Karpas-422 (cell line): ENCODE measurements at regions not wholly inside any gene's neighbourhood (a gene's known extent, or its start where the extent isn't known, plus 50 kb on each side); places are given as distances from the start of the nearest gene placed in this dataset.

Experiments used
- DNase-seq: peaks from one replicate; pipeline ENCODE4 v3.0.0-alpha.2; 2015
- H2AFZ ChIP-seq: fragments of 200-600 bp; sonication (generic); 2 replicates; pipeline ENCODE4 v1.6.1; 2014; ENCODE audit warnings: antibody characterized with exemption, low read length, mixed read lengths
- H3K27ac ChIP-seq: fragments of 200-600 bp; sonication (generic); 2 replicates; pipeline ENCODE4 v1.5.1; 2014; ENCODE audit warnings: mild to moderate bottlenecking, low read length, moderate library complexity
- H3K27me3 ChIP-seq: fragments of 200-600 bp; sonication (generic); 2 replicates; pipeline ENCODE4 v1.6.1; 2014; ENCODE audit warnings: low read length, mixed read lengths
- H3K36me3 ChIP-seq: fragments of 200-600 bp; sonication (generic); 2 replicates; pipeline ENCODE4 v1.6.1; 2014; ENCODE audit warnings: low read length, mixed read lengths; ENCODE audit not compliant: insufficient read depth
- H3K4me1 ChIP-seq: fragments of 200-600 bp; sonication (generic); 2 replicates; pipeline ENCODE4 v1.6.1; 2014; ENCODE audit warnings: mild to moderate bottlenecking, low read length, mixed read lengths
- H3K4me2 ChIP-seq: fragments of 200-600 bp; sonication (generic); 2 replicates; pipeline ENCODE4 v1.6.1; 2014; ENCODE audit warnings: low read length, low read depth, mild to moderate bottlenecking; ENCODE audit not compliant: poor library complexity, severe bottlenecking
- H3K4me3 ChIP-seq: fragments of 200-600 bp; sonication (generic); 2 replicates; pipeline ENCODE4 v1.5.1; 2014; ENCODE audit warnings: mild to moderate bottlenecking, antibody characterized with exemption, low read length, mixed read lengths
- H3K79me2 ChIP-seq: fragments of 200-600 bp; sonication (generic); 2 replicates; pipeline ENCODE4 v1.6.1; 2014; ENCODE audit warnings: mild to moderate bottlenecking, low read length, mixed read lengths
- H3K9ac ChIP-seq: fragments of 200-600 bp; sonication (generic); 2 replicates; pipeline ENCODE4 v1.6.0; 2014; ENCODE audit warnings: low read length
- H3K9me2 ChIP-seq: fragments of 200-600 bp; sonication (generic), shearing (Covaris generic); replicated peaks from 2 replicates; pipeline ENCODE4 v1.6.0; 2014; ENCODE audit warnings: mild to moderate bottlenecking, low read length, moderate library complexity; ENCODE audit not compliant: insufficient read depth
- H3K9me3 ChIP-seq: fragments of 300-700, 200-600 bp; sonication (generic); 2 replicates; pipeline ENCODE4 v1.6.1; 2014; ENCODE audit warnings: low read length, mixed read lengths
- H4K20me1 ChIP-seq: fragments of 200-600 bp; sonication (generic); 2 replicates; pipeline ENCODE4 v1.6.1; 2014; ENCODE audit warnings: mild to moderate bottlenecking, antibody characterized with exemption, low read length, low read depth; ENCODE audit not compliant: insufficient read depth

GRCh38 chr3:35519936-35520335, 119.4 kb upstream of the ARPP21 start:
- H3K36me3 ChIP-seq = no peaks in the 10 kb centered on the region
- no peak overlapping the region for H2AFZ ChIP-seq
- H3K4me2 ChIP-seq = no peak overlapping the region
- no peaks in the 10 kb centered on the region for H3K9me2 ChIP-seq
- H3K79me2 ChIP-seq = no peaks in the 10 kb centered on the region
- H3K27me3 ChIP-seq = no peaks in the 10 kb centered on the region
- no peak overlapping the region for H3K9ac ChIP-seq
- no peaks in the 10 kb centered on the region for H4K20me1 ChIP-seq
- no peak overlapping the region for H3K4me3 ChIP-seq
- no peak for DNase-seq
- no peaks in the 10 kb centered on the region for H3K4me1 ChIP-seq
- no peak overlapping the region for H3K27ac ChIP-seq
- H3K9me3 ChIP-seq = no peaks in the 10 kb centered on the region

DNA sequence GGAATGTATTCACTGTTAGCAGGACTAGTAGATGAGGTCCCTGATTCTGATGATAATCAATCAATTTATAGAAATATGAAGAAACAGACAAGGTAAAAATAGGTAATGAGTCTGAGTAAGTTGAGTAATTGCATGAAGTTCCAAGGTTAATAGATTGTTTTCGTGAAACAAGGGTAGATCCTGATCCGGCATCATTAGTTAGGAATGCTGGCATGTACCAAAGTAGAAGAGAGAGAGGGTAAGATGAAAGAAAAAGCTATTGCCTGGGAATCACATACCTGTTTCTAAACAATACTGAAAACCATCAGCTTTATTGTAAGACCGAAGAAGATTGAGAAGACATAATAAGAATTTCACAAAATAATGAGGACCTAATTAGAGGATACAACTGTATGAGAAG, 118.1 kb upstream of the ARPP21 start:
- no peaks in the 10 kb centered on the region for H3K9me3 ChIP-seq
- no peaks in the 10 kb centered on the region for H3K79me2 ChIP-seq
- H2AFZ ChIP-seq = no peak overlapping the region
- H3K4me2 ChIP-seq = no peak overlapping the region
- H3K4me1 ChIP-seq = no peaks in the 10 kb centered on the region
- no peak for DNase-seq
- no peak overlapping the region for H3K27ac ChIP-seq
- no peak overlapping the region for H3K9ac ChIP-seq
- no peaks in the 10 kb centered on the region for H3K36me3 ChIP-seq
- no peaks in the 10 kb centered on the region for H3K9me2 ChIP-seq
- H3K27me3 ChIP-seq = no peaks in the 10 kb centered on the region
- no peak overlapping the region for H3K4me3 ChIP-seq
- H4K20me1 ChIP-seq = no peaks in the 10 kb centered on the region

GRCh38 chr3:35522450-35522849, 116.9 kb upstream of the ARPP21 start:
- no peak for DNase-seq
- Histone ChIP-seq H3K27me3 (no peaks in the 10 kb centered on the region), H2AFZ (no peak overlapping the region), H3K4me2 (no peak overlapping the region), H3K36me3 (no peaks in the 10 kb centered on the region), H3K4me1 (no peaks in the 10 kb centered on the region), H3K9me3 (no peaks in the 10 kb centered on the region), H3K9ac (no peak overlapping the region), H3K9me2 (no peaks in the 10 kb centered on the region), H4K20me1 (no peaks in the 10 kb centered on the region), H3K79me2 (no peaks in the 10 kb centered on the region), H3K27ac (no peak overlapping the region), H3K4me3 (no peak overlapping the region)

DNA sequence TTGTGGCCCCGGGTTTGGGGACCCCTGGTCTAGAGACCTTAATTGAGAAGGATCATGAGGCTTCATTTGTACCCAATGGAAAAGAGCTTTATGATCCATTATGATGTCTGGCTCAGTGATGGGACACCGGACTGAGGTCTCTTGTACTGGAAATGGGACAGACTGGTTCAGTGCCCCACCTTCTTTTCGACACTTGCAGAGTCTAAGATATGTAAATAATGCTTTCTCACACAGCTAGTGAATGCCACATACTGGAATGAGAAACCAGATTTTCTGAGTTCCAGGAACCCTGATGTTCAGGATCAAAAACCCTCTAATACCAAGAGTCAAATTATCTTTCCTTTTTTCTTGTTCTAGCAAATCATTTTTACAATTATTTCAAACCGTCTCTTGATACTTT, 116.3 kb upstream of the ARPP21 start:
- Histone ChIP-seq H3K79me2 (no peaks in the 10 kb centered on the region), H4K20me1 (no peaks in the 10 kb centered on the region), H3K9me3 (no peaks in the 10 kb centered on the region), H2AFZ (no peak overlapping the region), H3K27ac (no peak overlapping the region), H3K9me2 (no peaks in the 10 kb centered on the region), H3K4me3 (no peak overlapping the region), H3K36me3 (no peaks in the 10 kb centered on the region), H3K27me3 (no peaks in the 10 kb centered on the region), H3K9ac (no peak overlapping the region), H3K4me1 (no peaks in the 10 kb centered on the region), H3K4me2 (no peak overlapping the region)
- no peak for DNase-seq

DNA sequence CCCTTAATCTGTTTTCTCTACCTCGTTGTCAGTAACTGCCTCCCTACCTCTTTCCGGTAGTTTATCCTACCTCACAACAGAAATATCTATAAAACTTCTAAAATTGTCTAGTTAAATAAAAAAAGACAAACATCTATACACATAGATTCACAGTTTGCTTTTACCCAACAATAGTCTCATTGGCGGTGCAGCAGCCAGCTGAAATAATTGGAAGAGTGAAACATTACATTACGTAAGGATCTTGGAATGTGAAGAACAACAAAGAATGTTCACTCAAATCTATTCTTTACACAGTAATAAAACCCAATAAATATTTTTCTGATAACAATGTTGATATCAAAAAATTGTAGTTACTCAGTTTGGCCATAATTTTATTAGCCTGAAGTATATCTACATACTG, 115.5 kb upstream of the ARPP21 start:
- H2AFZ ChIP-seq = no peak overlapping the region

DNA sequence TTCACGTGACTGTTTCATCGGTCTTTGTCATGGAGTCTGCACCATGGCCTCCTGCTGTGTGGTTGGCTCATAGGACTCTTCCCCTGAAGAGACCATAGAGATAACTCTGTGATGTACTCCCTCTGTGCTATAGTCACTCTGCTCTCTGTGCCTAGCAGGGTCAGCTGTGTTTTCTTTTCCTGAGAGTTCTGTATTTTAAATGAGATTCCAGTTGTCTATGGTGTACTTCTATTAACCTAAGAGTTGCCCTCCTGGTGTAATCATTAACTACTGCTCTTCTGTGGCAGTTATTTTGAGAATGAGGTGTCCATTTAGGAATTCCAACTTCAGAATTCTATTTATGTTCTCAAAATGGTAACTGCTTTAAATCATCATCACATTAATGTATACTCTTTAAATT, 114.5 kb upstream of the ARPP21 start:
- Histone ChIP-seq H3K27me3 (no peaks in the 10 kb centered on the region), H3K4me2 (no peak overlapping the region), H3K27ac (no peak overlapping the region), H3K9me2 (no peaks in the 10 kb centered on the region), H3K79me2 (no peaks in the 10 kb centered on the region), H2AFZ (no peak overlapping the region), H3K36me3 (no peaks in the 10 kb centered on the region), H3K9ac (no peak overlapping the region), H3K4me3 (no peak overlapping the region), H3K9me3 (no peaks in the 10 kb centered on the region), H3K4me1 (no peaks in the 10 kb centered on the region), H4K20me1 (no peaks in the 10 kb centered on the region)
- DNase-seq = no peak

More for the DNA sequence above, 115.5 kb upstream of the ARPP21 start:
- H3K27me3 ChIP-seq = no peaks in the 10 kb centered on the region
- no peaks in the 10 kb centered on the region for H3K36me3 ChIP-seq
- no peaks in the 10 kb centered on the region for H3K4me1 ChIP-seq
- H3K4me3 ChIP-seq = no peak overlapping the region
- no peak overlapping the region for H3K9ac ChIP-seq
- H3K79me2 ChIP-seq = no peaks in the 10 kb centered on the region
- H4K20me1 ChIP-seq = no peaks in the 10 kb centered on the region
- no peaks in the 10 kb centered on the region for H3K9me2 ChIP-seq
- H3K27ac ChIP-seq = no peak overlapping the region
- DNase-seq = no peak
- no peak overlapping the region for H3K4me2 ChIP-seq
- H3K9me3 ChIP-seq = no peaks in the 10 kb centered on the region

GRCh38 chr3:35528728-35529127, 110.6 kb upstream of the ARPP21 start:
- Histone ChIP-seq H2AFZ (no peak overlapping the region), H3K9ac (no peak overlapping the region), H3K27ac (no peak overlapping the region), H3K9me2 (no peaks in the 10 kb centered on the region), H3K27me3 (no peaks in the 10 kb centered on the region), H3K4me3 (no peak overlapping the region), H3K4me1 (no peaks in the 10 kb centered on the region), H3K79me2 (no peaks in the 10 kb centered on the region), H3K4me2 (no peak overlapping the region), H3K36me3 (no peaks in the 10 kb centered on the region), H3K9me3 (no peaks in the 10 kb centered on the region), H4K20me1 (no peaks in the 10 kb centered on the region)
- DNase-seq = no peak

- Histone ChIP-seq H3K27ac (no peak overlapping the region), H2AFZ (no peak overlapping the region), H3K4me2 (no peak overlapping the region)
Measured at GRCh38 chr3:35529337-35529736, 110.0 kb upstream of the ARPP21 start.

GRCh38 chr3:35537265-35537664, 102.1 kb upstream of the ARPP21 start:
- no peak for DNase-seq
- no peak overlapping the region for H3K27ac ChIP-seq
- H3K4me1 ChIP-seq = no peaks in the 10 kb centered on the region
- no peaks in the 10 kb centered on the region for H4K20me1 ChIP-seq
- no peaks in the 10 kb centered on the region for H3K79me2 ChIP-seq
- H3K36me3 ChIP-seq = no peaks in the 10 kb centered on the region
- H3K27me3 ChIP-seq = no peaks in the 10 kb centered on the region
- no peak overlapping the region for H3K4me3 ChIP-seq
- no peak overlapping the region for H2AFZ ChIP-seq
- H3K9me3 ChIP-seq = no peaks in the 10 kb centered on the region
- H3K9me2 ChIP-seq = no peaks in the 10 kb centered on the region
- no peak overlapping the region for H3K4me2 ChIP-seq
- H3K9ac ChIP-seq = no peak overlapping the region

More at GRCh38 chr3:35529337-35529736, 110.0 kb upstream of the ARPP21 start:
- no peaks in the 10 kb centered on the region for H4K20me1 ChIP-seq
- no peaks in the 10 kb centered on the region for H3K36me3 ChIP-seq
- no peaks in the 10 kb centered on the region for H3K9me3 ChIP-seq
- no peaks in the 10 kb centered on the region for H3K79me2 ChIP-seq
- no peaks in the 10 kb centered on the region for H3K27me3 ChIP-seq
- no peak overlapping the region for H3K4me3 ChIP-seq
- no peak for DNase-seq
- no peak overlapping the region for H3K9ac ChIP-seq
- H3K9me2 ChIP-seq = no peaks in the 10 kb centered on the region
- no peaks in the 10 kb centered on the region for H3K4me1 ChIP-seq
